ENCODE measurements at regions not wholly inside any gene's neighbourhood (a gene's known extent, or its start where the extent isn't known, plus 50 kb on each side); places are given as distances from the start of the nearest gene placed in this dataset.

DNA sequence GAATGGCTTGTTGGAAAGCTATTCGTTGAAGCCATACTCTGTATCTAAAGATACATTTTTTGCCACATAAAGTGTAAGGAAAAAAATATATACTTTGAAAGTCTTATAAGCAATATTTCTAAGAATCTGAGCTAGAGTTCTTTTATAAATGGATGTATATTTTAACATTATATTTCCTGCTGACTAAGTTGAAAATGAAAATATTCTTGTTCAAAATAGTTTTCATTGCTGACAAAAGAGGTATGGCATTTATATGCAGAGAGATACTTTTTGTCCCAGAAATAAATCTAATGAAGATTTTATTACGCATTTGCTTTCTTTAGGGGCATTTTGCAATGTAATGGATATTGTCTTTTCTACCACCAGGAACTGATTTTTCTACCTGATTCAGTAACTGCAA lies 834.9 kb downstream of the LRFN5 start:
- DNase-seq: no peak

DNA sequence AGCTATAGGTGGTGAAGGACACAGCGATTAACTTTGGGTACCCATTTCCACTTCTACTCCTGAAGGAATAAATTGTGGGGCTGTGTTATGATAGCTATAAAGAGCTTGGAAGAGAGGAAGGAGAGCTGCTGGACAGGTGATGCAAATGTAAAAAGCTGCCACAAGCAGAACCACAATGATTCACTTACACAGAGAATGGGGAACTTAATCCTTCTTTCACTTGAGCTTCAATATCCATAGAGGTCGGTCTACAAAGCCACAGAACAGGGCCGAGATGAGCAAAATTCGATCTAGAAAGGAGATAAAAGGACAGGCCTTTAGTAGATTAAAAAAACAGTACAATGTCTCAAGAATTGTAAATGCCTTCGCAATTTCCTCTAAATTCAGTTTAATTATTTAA lies 831.1 kb downstream of the LRFN5 start:
- peak in 1 of 3 donors; percentile 7 for DNase-seq

DNA sequence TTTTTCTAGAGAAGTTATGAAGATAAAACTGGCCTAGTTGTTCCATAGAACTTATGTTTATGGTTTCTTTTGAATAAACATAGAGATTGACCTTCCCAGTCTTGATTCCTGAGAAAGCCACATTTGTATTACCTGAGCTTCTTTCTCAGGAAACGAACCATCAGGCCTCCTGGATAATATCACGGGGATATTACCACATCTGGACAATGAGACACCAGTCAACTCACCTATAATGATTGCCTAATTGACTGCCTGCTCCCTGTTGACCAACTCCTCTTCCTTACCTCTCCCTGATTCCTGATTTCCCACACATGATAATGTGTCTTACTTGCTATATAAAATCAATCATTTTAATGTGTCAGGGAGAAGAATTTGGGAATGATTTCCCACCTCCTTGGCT lies 822.7 kb downstream of the LRFN5 start:
- no peak for DNase-seq

DNA sequence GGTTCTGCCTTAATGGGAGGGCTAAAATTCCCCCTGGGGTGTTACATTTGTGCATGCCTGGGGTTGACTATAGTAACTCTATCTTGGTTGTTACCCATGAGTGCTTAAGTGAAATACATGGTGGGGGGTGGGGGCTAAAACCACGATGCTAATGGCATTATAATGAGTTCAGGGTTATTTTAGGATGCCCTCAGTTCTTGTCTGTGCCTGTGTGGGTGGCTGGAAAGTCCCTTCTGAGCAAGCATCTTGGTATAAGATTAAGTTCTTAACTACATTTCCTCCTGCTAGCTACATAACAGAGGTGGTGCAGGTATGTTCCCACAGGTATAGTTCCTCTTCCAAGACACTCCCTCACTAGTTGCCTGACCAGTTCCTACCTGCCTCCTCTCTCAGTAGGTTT lies 822.3 kb downstream of the LRFN5 start:
- peak; percentile 33 to 45 (median 42) for DNase-seq

DNA sequence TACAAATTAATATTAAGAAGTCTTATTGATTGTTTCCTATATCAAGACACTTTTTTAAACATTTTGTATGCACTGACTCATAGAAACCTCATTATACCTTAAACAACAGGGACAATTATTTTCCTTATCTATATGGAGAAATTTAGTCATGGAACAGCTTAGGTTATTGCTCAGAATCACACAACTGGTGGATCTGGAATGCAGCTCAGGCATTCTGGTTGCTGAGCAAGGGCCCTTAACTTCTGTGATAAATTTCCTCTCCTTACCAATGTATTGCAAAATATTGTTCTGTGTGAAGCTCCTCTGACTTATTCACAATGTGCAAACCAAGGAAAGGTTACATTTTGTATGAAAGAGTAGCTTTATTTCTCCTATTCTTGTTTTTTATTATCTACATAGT lies 817.8 kb downstream of the LRFN5 start:
- DNase-seq: no peak

DNA sequence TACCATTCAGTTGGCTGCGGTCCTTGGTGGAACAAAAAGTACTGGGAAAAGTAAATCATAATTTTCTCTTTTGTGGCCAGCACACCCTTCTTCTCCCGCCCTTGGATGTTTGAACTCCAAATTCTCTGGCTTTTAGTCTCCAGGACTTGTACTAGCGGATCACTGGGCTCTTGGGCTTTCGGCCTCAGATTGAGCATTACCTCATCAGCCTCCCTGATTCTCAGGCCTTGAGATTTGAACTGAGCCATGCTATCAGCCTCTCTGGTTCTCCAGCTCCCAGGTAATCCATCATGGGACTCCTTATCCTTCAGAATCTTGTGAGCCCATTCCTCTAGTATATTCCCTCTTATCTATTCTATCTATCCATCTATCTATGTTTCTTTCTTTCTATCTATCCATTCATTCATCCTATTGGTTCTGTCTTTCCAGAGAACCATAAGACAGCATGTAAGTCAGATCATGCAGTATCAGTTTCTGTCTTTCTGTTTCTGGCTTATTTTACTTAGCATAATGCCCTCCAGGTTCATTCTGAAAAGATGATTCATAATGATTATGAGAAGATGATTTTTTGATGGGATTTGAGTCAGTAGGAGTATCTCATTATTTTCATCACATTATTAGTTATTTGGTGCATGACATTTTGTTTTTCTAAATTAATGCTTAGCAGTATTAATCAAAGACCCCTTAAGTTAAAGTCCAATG lies 814.9 kb downstream of the LRFN5 start:
- no peak for DNase-seq

DNA sequence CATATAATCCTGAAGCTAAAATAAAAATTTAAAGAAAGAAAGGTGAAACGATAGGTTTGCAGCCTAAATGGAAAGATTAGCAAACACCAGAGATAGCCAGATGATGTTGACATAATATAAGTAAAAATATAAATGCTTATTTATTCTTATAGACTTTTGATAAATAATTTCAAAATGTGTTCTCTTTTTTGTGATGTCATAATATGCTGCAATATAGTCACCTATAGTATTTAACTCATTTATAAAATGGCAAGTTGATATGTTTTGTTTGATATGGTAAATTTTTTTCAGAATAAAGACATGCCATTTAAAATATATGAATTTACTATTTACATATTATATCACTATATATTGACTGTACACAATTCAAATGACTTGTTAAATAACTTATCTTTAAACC lies 813.4 kb downstream of the LRFN5 start:
- no peak for DNase-seq

DNA sequence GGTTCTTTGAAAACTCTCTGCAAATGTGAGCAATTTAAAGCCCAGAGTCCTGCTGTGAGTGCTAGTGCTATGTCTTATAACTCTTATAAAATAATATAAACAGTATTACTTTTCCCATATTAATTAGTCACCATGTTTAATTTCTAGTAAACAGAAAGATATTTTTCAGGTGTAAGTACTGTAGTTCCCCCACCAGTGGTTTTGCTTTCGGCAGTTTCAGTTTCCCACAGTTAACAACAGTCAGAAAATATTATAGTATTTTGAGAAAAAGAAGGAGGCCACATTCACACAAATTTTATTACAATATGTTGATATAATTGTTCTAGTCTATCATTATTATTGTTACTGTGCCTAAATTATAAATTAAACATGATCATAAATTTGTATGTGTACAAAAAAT lies 800.5 kb downstream of the LRFN5 start:
- no peak for DNase-seq

DNA sequence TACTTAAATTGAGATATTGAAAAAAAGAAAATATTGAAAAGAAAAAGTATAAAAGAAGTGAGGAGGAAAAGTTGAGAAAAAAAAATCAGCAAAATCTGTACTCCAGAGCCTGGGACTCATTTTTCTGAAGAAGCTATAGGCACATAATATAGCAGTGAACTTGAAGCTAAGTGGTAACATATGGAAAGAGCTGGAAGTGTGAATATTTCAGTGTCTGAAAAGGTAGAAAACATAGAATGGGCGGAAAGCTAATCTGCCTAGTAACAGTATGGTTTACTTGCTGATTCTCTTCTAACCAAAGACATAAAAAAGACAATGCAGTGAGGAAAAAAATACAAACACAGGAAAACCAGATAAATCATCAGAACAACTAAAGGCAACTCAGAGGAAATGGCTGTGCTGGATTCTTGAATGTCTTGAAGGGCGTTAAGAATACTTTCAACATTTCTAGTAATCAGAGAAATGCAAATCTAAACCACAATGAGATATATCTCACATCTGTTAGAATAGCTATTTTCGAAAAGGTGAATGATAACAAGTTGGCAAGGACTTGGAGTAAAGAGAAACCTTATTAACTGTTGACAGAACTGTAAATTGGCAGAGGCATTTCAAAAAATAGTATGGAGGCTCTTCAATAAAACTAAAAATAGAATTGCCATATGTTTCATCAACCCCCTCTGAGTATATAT lies 784.6 kb downstream of the LRFN5 start:
- DNase-seq: no peak

DNA sequence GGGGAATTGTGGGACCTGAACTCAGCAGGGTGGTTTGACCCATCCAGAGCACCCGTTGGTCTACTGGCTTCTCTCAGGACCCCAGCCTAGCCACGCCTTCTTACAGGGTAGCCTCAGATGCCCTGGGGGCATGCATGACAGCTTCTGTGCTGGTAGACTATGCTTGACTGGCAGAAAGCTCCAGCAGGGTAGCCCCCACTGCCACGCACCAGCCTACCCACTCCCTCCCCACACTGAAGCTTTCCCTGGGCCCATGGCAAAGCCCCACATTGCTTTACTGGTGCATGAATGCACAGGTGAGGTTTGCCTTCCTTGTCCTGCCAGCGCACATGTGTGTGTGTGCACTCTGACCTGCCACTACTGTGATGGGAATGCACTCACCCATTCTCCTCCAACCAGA lies 772.2 kb downstream of the LRFN5 start:
- DNase-seq: no peak

DNA sequence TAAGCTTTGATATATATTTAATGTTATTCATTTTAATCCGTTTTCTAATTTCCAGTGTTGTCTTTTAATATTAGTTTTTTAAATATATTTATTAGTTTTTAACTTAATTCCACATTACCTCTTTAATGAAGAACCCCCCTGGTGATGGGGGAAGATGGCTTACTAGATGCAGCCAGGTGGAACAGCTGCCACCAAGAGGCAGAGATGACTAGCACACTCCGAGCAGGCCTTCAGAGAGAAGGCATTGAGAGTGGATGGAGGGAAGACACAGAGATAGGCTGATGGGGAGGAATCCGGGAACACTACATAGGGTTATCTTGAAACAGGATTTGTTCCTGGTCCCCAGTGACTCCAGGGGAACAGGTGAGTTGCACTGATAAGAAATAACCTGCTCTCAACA lies 771.6 kb downstream of the LRFN5 start:
- no peak for DNase-seq

DNA sequence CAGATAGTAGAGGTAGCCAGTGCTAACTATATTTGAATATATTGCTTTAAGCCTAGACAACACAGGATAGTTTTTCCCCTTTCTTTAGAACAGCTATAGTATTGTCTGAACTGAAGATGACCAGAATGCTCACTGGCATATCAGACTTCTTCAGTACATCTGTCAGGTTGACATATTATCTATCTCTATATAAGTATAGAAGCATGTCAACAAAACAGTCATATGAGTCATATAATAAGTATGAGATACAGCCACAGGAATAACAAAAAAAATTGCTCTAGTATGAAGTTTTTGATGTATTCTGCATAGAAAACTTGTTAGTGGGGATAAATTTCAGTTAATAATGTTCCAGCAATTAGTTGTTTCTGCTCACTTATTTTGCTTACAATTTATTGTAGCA lies 767.7 kb downstream of the LRFN5 start:
- no peak for DNase-seq

DNA sequence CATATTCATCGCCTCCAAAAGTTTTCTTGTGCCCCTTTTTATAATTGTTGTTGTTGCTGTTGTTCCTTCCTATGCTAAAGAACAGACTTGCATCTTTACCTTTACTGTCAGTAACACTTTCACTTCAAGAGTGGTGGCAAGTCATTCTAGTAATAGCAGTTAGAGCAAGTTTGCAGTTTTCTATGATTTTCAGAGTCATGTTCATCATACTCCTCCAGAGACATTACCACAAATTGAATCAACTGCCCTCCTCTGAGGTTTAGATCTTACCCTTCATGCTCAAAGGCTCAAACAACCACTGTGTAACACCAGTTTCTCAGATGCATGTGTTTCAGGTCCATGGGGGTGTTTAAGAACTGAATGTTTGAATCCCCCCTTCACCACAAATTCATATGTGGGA lies 763.4 kb downstream of the LRFN5 start:
- no peak for DNase-seq

DNA sequence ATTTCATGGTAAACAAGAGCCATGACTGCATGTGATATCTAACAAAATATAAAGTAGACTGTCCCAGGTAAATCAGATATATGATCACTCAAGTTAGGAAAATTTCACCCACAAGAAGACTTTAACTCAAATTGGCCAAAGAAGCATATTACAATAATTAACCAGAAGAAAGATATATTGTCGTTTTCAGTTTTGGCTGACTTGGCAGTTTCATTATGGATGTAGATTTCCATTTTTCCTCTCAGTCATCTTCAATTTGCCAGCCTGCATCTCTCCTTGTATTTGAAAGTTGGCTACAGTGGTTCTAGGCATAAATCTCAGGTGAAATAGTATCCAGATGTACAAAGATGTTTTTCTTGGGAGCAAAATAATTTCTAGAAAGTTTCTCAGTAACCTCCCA lies 761.6 kb downstream of the LRFN5 start:
- no peak for DNase-seq

DNA sequence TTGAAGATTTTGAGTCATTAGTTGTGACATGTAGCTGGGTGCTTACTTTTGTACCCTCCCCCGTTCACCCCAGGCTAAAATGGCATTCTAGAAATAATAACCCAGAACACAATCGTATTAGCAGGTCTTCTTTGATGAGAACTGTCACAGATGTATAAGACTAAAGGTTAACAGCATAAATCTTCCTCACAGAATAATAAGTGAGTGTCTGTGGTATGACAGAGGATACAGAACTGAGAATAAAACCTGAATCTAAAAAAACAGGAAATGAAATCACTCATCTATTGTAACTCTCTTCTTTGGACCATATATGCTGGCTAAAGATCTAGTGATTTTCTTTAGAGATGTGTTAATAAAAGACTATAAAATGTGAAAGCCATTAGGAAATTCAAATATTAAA lies 746.6 kb downstream of the LRFN5 start:
- DNase-seq: no peak

DNA sequence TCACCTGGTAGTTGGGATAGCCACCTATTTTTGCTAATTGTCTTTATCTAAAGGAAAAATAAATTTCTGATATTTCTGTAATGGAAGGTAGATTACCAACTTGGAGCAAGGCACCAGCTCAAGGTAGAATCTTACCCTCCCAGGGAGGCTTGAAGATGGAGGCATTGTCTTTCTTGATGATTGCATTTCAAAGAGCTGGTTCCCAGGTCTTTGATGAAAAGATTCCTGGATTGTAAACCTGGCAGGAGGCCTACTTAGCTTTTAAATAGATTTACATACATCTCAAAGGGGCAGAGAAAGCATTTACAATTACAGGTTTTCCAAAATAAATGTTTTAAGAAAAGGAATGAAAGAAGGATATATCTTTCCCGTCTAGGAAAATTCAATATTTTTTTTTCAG lies 729.2 kb downstream of the LRFN5 start:
- no peak for DNase-seq

DNA sequence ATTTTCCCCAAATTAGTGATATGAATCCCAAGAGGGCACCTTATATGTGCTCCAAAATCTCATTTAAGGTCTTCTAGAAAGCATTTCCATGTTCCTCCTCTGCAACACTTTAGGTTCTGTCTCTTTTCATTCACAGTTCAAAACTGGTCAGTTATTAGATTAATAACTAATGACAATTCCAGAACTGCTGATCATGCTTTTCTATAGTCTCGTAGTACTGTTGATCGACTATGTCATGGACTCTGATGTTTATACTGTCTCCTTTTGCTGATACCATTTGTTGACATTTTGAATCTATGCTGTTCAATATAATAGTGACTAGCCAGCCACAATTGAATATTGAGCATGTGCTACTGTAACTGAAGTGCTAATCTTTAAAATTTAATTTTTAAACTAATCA lies 728.3 kb downstream of the LRFN5 start:
- DNase-seq: no peak

DNA sequence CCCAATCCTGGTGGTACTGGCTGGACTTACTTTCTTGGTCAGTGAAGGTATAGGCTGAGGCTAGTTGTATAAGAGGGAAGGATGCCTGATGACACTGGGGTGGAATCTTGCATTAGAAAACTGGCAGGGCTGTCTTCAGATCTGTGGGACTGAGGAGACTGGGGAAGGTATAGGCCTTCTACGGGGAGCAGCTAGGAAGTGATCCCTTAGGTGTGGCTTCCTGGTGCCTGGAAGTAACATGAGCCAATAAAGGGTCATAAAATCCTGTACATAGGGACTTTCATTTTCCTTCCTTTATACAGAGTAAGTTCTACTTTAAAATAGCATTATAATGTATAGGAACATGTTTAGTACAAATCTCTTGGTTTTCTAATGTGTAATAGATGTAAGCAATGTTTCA lies 716.8 kb downstream of the LRFN5 start:
- peak in 1 of 3 donors; percentile 5 for DNase-seq

DNA sequence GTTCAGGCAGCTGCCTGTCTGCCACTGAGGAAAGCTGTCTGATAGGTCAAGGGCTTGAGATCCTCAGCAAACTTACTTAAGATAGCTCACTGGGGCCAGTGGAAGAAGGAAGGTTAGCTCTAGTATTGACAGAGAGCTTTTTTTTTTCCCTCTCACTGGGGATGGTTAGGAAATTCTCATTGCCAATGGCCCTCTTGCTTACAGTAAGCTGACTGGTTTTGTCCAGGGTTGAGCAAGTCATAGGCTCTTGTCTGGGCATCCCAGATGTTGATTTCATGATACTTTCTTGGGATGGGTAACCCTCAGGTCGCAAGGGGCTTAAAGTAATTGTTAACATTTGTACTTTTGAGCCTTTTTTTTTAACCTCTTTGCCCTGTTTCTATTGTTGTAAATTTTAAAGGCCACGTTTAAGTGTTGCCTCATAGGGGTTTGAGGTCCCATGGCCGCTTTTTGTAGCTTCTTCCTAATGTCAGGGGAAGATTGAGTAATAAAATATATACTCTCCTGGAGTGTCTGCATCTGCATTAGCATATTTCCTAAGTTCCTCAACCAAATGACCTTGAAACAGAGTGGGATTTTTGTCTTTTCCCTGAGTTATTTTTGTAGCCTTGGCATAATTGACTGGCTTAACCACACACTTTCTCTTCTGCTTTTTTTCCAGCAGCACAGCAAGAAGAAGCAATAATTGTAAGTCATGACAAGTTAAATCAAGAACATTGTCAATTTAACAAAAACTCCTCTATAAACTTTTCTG lies 716.0 kb downstream of the LRFN5 start:
- peak; percentile 72 to 91 (median 89) for DNase-seq

DNA sequence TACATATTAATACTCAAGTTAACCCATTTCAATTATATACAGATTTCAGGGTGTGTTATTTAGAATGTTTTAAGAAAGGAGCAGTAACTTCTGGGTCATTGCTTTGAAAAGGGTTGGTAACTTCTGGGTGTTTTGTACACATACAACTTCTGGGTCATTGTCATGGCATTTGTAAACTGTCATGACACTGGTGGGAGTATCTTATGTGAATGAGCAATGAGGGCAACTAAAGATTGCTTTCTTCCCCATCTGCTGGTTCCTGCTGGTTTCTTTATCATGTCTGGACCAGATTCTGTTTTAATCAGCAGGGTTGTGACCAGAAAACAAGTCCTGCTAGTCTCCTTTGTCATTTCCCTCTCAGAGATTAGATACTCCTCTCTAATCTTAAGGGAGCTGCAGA lies 713.3 kb downstream of the LRFN5 start:
- DNase-seq: peak; percentile 21 to 46 (median 40)

DNA sequence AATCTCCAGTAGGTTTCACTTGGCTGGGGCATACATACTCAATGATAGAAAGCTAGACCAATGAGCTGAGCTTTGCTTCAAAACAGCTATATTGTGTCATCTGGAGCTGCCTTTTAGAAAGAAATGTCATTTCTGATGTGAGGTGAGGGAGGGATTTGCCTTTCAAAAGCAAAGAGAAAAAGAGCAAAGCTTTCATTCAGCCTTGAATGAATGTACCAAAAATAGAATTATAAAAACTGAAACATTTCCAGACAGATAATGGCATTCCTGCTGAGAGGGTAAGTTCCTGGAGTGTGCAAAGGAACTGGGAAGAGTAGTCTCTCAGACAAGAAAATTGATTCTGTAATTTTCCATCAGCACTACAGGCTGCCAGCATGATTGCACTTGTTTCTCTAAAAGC lies 710.0 kb downstream of the LRFN5 start:
- no peak for DNase-seq

DNA sequence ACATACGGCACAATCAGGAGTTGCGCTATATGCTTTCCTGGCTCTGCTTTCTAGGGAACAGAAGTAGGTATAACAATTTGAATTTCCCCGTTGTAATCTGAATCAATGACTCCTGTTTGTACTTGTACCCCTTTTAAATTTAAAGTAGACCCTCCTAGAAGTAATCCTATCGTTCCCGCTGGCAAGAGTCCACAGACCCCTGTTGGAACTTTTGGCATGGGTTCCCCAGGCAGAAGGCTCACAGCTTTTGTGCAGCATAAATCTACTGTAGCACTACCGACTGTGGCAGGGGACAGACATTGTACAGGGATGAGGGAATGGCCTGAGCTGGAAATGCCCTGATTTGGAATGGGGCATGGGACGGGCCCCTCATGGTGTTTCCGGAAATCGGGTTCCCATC lies 705.2 kb downstream of the LRFN5 start:
- DNase-seq: no peak

DNA sequence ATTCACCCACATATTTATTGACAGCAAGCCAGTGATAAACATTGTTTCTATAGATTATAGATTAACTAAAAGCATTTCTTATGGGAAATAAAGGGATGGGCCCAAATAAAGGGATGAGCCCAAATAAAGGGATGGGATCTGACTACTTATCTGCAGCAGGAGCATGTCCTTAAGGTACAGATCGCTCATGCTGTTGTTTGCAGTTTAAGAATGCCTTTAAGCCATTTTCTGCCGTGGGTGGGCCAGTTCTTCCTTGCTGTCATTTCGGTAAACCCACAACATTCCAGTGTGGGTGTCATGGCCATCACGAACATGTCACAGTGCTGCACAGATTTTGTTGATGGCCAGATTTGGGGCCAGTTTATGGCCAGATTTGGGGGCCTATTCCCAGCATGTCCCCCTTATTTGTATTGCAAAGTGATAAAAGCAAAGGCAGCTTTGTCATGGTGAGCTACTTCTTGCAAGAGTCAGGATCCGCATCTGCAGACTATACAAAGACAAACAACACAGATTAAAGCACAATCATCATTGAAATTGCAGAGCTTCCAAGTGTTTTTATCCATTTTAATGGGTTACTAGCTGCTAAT lies 700.7 kb downstream of the LRFN5 start:
- DNase-seq: no peak

DNA sequence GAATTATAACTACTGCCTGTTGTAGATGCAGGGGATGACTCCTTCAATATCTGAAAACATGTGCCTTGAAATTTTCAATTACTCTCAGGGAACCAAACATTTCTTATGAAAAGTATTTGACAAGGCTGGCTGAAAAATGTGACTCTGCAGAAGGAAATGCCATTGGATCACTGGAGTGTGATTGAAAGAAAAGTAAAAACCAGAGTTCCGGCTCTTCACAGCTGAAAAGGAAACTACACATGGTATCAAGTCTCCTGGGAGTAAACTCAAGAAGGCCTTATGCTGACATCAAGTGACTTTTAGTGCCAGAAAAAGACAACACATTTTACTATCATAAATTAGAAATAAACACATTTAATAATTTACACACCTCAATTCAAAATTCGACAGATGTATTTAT lies 693.0 kb downstream of the LRFN5 start:
- no peak for DNase-seq

Measured in suppressor macrophage treated with lipopolysaccharide for 1 hour (primary cell).